A549 (cell line): ENCODE measurements at regions not wholly inside any gene's neighbourhood (a gene's known extent, or its start where the extent isn't known, plus 50 kb on each side); places are given as distances from the start of the nearest gene placed in this dataset.

ENCODE experiments used
- BCL3 ChIP-seq: fragments of >200 bp; sonication (Bioruptor Twin); formaldehyde crosslinking; IDR thresholded peaks from 3 replicates; pipeline ENCODE4 v1.6.1; 2016
- BHLHE40 ChIP-seq: IDR thresholded peaks from 2 replicates; pipeline ENCODE4 v1.6.1; 2012; ENCODE audit warnings: low read depth, low read length, inconsistent platforms
- CBX2 ChIP-seq: fragments of 200-600 bp; sonication (generic); IDR thresholded peaks from 2 replicates; pipeline ENCODE4 v1.6.1; 2016; ENCODE audit warnings: low read depth, mild to moderate bottlenecking, borderline replicate concordance
- CEBPB ChIP-seq, 2 experiments: fragments of >200 bp in 1 of 2; sonication (Bioruptor Twin) in 1 of 2; formaldehyde crosslinking in 1 of 2; IDR thresholded peaks; 2 replicates each; pipeline ENCODE4 v1.6.1; 2012 to 2016
- CHD4 ChIP-seq: fragments of 200-600 bp; sonication (generic); IDR thresholded peaks from 2 replicates; pipeline ENCODE4 v1.6.1; 2016; ENCODE audit warnings: antibody characterized with exemption, mild to moderate bottlenecking, borderline replicate concordance
- CTCF ChIP-seq: fragments of >200 bp; sonication (Bioruptor Twin); formaldehyde crosslinking; IDR thresholded peaks from 3 replicates; pipeline ENCODE4 v1.5.1; 2016
- EP300 ChIP-seq, 2 experiments: fragments of >200 bp; sonication (Bioruptor Twin); formaldehyde crosslinking; IDR thresholded peaks; 2 replicates in 1 of 2; 3 replicates in 1 of 2; pipeline ENCODE4 v1.6.1; 2016 to 2017
- MAX ChIP-seq: IDR thresholded peaks from 2 replicates; pipeline ENCODE4 v1.6.1; 2012
- POLR2A ChIP-seq: IDR thresholded peaks from 2 replicates; pipeline ENCODE4 v1.6.1; 2012; ENCODE audit warnings: mild to moderate bottlenecking, low read length
- POLR2AphosphoS2 ChIP-seq: conservative IDR thresholded peaks from 2 replicates; pipeline ENCODE4 v1.6.1; 2012; ENCODE audit warnings: low read length, improper control_type of control experiment, inconsistent platforms

GRCh38 chr16:51531271-51531670 is 380.2 kb upstream of the SALL1 start:
- TF ChIP-seq CBX2 (no peak), CTCF (no peak), EP300 (IDR thresholded peaks at IDR 0.05) (no peak), POLR2AphosphoS2 (no peak), CHD4 (no peak), BHLHE40 (no peak), BCL3 (no peak), POLR2A (no peak), CEBPB (IDR thresholded peaks at IDR 0.05) (no peak), MAX (no peak)
